Limb (tissue), 2 donors: ENCODE measurements at regions not wholly inside any gene's neighbourhood (a gene's known extent, or its start where the extent isn't known, plus 50 kb on each side); places are given as distances from the start of the nearest gene placed in this dataset.
A peak's percentile ranks its signal among the peaks of the same experiment; 100 is the strongest.
"Not testable (repeated sequence)": the region's sequence is repeated elsewhere in the genome, so short reads cannot be mapped to it uniquely, and the experiment has no call there.

ENCODE experiments used
- DNase-seq, 2 donors: peaks; one replicate each; pipeline ENCODE4 v3.0.0-alpha.2; 2016; ENCODE audit errors: extremely low spot score in 2 of 2

GRCh38 chr11:42720716-42721563 lies 590.9 kb upstream of the API5 start:
- no peak for DNase-seq

- DNase-seq: no peak
These were observed 583.9 kb upstream of the API5 start for GRCh38 chr11:42727879-42728278.

GRCh38 chr11:42762348-42762747 lies 549.4 kb upstream of the API5 start:
- DNase-seq: no peak

GRCh38 chr11:42764936-42765335 lies 546.9 kb upstream of the API5 start:
- DNase-seq: no peak

- no peak for DNase-seq
These were observed 543.2 kb upstream of the API5 start for GRCh38 chr11:42768576-42768975.

GRCh38 chr11:42770444-42771065 lies 541.2 kb upstream of the API5 start:
- DNase-seq: peak; percentile 24 to 30

- DNase-seq: no peak
These were observed 538.9 kb upstream of the API5 start for GRCh38 chr11:42772886-42773285.

- no peak for DNase-seq
These were observed 538.1 kb upstream of the API5 start for GRCh38 chr11:42773729-42774128.

GRCh38 chr11:42774567-42774966 lies 537.2 kb upstream of the API5 start:
- no peak for DNase-seq

GRCh38 chr11:42777776-42778175 lies 534.0 kb upstream of the API5 start:
- DNase-seq: no peak

- no peak for DNase-seq
These were observed 533.6 kb upstream of the API5 start for GRCh38 chr11:42778193-42778592.

GRCh38 chr11:42779555-42779954 lies 532.2 kb upstream of the API5 start:
- DNase-seq: no peak

- DNase-seq: no peak
These were observed 524.8 kb upstream of the API5 start for GRCh38 chr11:42786981-42787380.

GRCh38 chr11:42795483-42795882 lies 516.3 kb upstream of the API5 start:
- DNase-seq: not testable (repeated sequence)

GRCh38 chr11:42800041-42800440 lies 511.8 kb upstream of the API5 start:
- DNase-seq: no peak

GRCh38 chr11:42802201-42802899 lies 509.4 kb upstream of the API5 start:
- DNase-seq: no peak

GRCh38 chr11:42806191-42806590 lies 505.6 kb upstream of the API5 start:
- DNase-seq: no peak

- DNase-seq: no peak
These were observed 499.4 kb upstream of the API5 start for GRCh38 chr11:42812361-42812760.

GRCh38 chr11:42812960-42813359 lies 498.8 kb upstream of the API5 start:
- DNase-seq: no peak

GRCh38 chr11:42816471-42816870 lies 495.3 kb upstream of the API5 start:
- no peak for DNase-seq

- DNase-seq: no peak
These were observed 492.7 kb upstream of the API5 start for GRCh38 chr11:42819126-42819525.

- DNase-seq: not testable (repeated sequence)
These were observed 489.6 kb upstream of the API5 start for GRCh38 chr11:42822188-42822587.
